ENCODE measurements at regions not wholly inside any gene's neighbourhood (a gene's known extent, or its start where the extent isn't known, plus 50 kb on each side); places are given as distances from the start of the nearest gene placed in this dataset.

DNA sequence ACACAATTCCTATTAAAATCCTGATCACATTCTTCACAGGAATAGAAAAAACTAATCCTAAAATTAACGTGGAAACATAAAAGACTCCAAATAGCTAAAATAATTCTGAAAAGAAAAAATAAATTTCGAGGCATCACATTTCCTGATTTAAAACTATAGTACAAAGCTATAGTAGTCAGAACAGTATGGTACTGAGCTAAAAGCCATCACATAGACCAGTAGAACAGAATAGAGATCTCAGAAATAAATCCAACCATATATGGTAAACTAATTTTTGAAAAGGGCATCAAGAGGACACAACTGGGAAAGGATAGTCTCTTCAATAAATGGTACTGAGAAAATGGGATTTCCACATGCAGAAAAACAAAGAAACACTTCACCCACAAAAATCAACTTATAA, 125.2 kb upstream of the DAAM1 start:
- Histone ChIP-seq H2BK15ac (ENCODE audit: low read depth, low read length) (no peak overlapping the region), H4K91ac (ENCODE audit: insufficient read length, low read depth, low read length) (no peak overlapping the region), H2AFZ (ENCODE audit: low read length) (no peak overlapping the region), H3K27ac (ENCODE audit: insufficient read length, low read depth, low read length) (no peak overlapping the region), H3K79me2 (ENCODE audit: insufficient read depth, low read length) (no peaks in the 10 kb centered on the region), H3K4me2 (ENCODE audit: insufficient read depth, insufficient read length, low read length) (no peak overlapping the region), H3T11ph (ENCODE audit: low read length) (no peak overlapping the region), H2BK5ac (ENCODE audit: insufficient read length, low read length) (no peak overlapping the region), H2BK12ac (ENCODE audit: insufficient read length, low read depth, low read length) (no peak overlapping the region), H2AK5ac (ENCODE audit: insufficient read length, low read length) (no peak overlapping the region), H3K23me2 (ENCODE audit: insufficient read length, low read depth, low read length, poor library complexity, severe bottlenecking) (no peaks in the 10 kb centered on the region), H3K27me3 (ENCODE audit: insufficient read depth, low read length) (no peaks in the 10 kb centered on the region), H3K9me3 (ENCODE audit: control insufficient read depth, low read depth, low read length) (no peaks in the 10 kb centered on the region), H2BK20ac (ENCODE audit: low read depth, low read length, poor library complexity, severe bottlenecking) (no peak overlapping the region), H3K23ac (ENCODE audit: insufficient read length, low read depth, low read length) (no peak overlapping the region), H3K56ac (ENCODE audit: insufficient read length, low read depth, low read length) (no peak overlapping the region), H3K9ac (ENCODE audit: extremely low read depth, insufficient read length, low read length) (no peak overlapping the region), H4K8ac (replicated peaks; ENCODE audit: insufficient read length, low read depth, low read length) (no peak overlapping the region), H3K18ac (ENCODE audit: insufficient read length, low read depth, low read length) (no peak overlapping the region), H3K4ac (ENCODE audit: low read depth, low read length) (no peak overlapping the region), H2BK120ac (ENCODE audit: low read depth, low read length, poor library complexity, severe bottlenecking) (no peak overlapping the region), H4K5ac (ENCODE audit: insufficient read length, low read depth, low read length) (no peak overlapping the region), H4K20me1 (ENCODE audit: control insufficient read depth, insufficient read depth, insufficient read length) (no peaks in the 10 kb centered on the region), H3K4me1 (ENCODE audit: insufficient read depth, low read length) (no peaks in the 10 kb centered on the region), H3K79me1 (ENCODE audit: insufficient read depth, low read depth, low read length, poor library complexity, severe bottlenecking) (no peaks in the 10 kb centered on the region), H3K14ac (ENCODE audit: insufficient read depth, low read length) (no peak overlapping the region)
- H3K36me3 Mint-ChIP-seq (ENCODE audit: insufficient read depth in 1 of 3, low read depth in 3 of 3), result peaks cover 3 to 8% (median 3%) of the 10 kb centered on the region in 3 experiments; a peak in 4 of 7 replicates
- WGBS (ENCODE audit: extremely low coverage, insufficient read length, low lambda C conversion rate), result no CpG with 5 or more reads among the region's 2 CpGs
- H3K27me3 Mint-ChIP-seq (ENCODE audit: low read depth), result no peaks in the 10 kb centered on the region
- TF ChIP-seq, protein P1, sequence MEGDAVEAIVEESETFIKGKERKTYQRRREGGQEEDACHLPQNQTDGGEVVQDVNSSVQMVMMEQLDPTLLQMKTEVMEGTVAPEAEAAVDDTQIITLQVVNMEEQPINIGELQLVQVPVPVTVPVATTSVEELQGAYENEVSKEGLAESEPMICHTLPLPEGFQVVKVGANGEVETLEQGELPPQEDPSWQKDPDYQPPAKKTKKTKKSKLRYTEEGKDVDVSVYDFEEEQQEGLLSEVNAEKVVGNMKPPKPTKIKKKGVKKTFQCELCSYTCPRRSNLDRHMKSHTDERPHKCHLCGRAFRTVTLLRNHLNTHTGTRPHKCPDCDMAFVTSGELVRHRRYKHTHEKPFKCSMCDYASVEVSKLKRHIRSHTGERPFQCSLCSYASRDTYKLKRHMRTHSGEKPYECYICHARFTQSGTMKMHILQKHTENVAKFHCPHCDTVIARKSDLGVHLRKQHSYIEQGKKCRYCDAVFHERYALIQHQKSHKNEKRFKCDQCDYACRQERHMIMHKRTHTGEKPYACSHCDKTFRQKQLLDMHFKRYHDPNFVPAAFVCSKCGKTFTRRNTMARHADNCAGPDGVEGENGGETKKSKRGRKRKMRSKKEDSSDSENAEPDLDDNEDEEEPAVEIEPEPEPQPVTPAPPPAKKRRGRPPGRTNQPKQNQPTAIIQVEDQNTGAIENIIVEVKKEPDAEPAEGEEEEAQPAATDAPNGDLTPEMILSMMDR (conservative IDR thresholded peaks at IDR 0.05), result no peak
- DNase-seq, result no peak
- no peaks in the 10 kb centered on the region for H3K4me1 Mint-ChIP-seq
- peaks cover 18 to 20% of the 10 kb centered on the region in 2 experiments for H3K9me3 Mint-ChIP-seq
- no peak overlapping the region for H3K4me3 Mint-ChIP-seq
- H3K27ac Mint-ChIP-seq, result no peak overlapping the region
